Endothelial cell (in vitro differentiated cells): ENCODE measurements at regions not wholly inside any gene's neighbourhood (a gene's known extent, or its start where the extent isn't known, plus 50 kb on each side); places are given as distances from the start of the nearest gene placed in this dataset.

ENCODE experiments used
- DNase-seq: peaks from one replicate; pipeline ENCODE4 v3.0.0; 2021; ENCODE audit warnings: low spot score
- H3K27ac Mint-ChIP-seq: one replicate; pipeline ENCODE4 v1.8.0; 2021; ENCODE audit warnings: mixed read lengths, inconsistent platforms; ENCODE audit not compliant: unreplicated experiment
- H3K27me3 Mint-ChIP-seq: one replicate; pipeline ENCODE4 v1.8.0; 2021; ENCODE audit warnings: mild to moderate bottlenecking, moderate library complexity, mixed read lengths, inconsistent platforms; ENCODE audit not compliant: unreplicated experiment
- H3K36me3 Mint-ChIP-seq: one replicate; pipeline ENCODE4 v1.8.0; 2021; ENCODE audit warnings: mild to moderate bottlenecking, low read depth, mixed read lengths, inconsistent platforms; ENCODE audit not compliant: unreplicated experiment
- H3K4me1 Mint-ChIP-seq: one replicate; pipeline ENCODE4 v1.8.0; 2021; ENCODE audit warnings: mild to moderate bottlenecking, mixed read lengths, inconsistent platforms; ENCODE audit not compliant: unreplicated experiment
- H3K4me3 Mint-ChIP-seq: one replicate; pipeline ENCODE4 v1.8.0; 2021; ENCODE audit warnings: mild to moderate bottlenecking, mixed read lengths, inconsistent platforms; ENCODE audit not compliant: unreplicated experiment
- H3K9me3 Mint-ChIP-seq: one replicate; pipeline ENCODE4 v1.8.0; 2021; ENCODE audit warnings: mixed read lengths, inconsistent platforms; ENCODE audit not compliant: unreplicated experiment
- TF ChIP-seq, protein P1 (sequence below): fragments of 200-600 bp; sonication (generic); IDR thresholded peaks from one replicate; pipeline ENCODE4 v1.5.0; 2021; ENCODE audit warnings: antibody characterized with exemption; ENCODE audit not compliant: unreplicated experiment

GRCh38 chr2:12536976-12537375, 179.8 kb upstream of the TRIB2 start:
- no peaks in the 10 kb centered on the region for H3K4me1 Mint-ChIP-seq
- no peaks in the 10 kb centered on the region for H3K27me3 Mint-ChIP-seq
- TF ChIP-seq, protein P1, sequence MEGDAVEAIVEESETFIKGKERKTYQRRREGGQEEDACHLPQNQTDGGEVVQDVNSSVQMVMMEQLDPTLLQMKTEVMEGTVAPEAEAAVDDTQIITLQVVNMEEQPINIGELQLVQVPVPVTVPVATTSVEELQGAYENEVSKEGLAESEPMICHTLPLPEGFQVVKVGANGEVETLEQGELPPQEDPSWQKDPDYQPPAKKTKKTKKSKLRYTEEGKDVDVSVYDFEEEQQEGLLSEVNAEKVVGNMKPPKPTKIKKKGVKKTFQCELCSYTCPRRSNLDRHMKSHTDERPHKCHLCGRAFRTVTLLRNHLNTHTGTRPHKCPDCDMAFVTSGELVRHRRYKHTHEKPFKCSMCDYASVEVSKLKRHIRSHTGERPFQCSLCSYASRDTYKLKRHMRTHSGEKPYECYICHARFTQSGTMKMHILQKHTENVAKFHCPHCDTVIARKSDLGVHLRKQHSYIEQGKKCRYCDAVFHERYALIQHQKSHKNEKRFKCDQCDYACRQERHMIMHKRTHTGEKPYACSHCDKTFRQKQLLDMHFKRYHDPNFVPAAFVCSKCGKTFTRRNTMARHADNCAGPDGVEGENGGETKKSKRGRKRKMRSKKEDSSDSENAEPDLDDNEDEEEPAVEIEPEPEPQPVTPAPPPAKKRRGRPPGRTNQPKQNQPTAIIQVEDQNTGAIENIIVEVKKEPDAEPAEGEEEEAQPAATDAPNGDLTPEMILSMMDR, result no peak
- H3K4me3 Mint-ChIP-seq, result no peak overlapping the region
- no peak for DNase-seq
- H3K9me3 Mint-ChIP-seq, result no peaks in the 10 kb centered on the region
- H3K27ac Mint-ChIP-seq, result no peak overlapping the region
- no peaks in the 10 kb centered on the region for H3K36me3 Mint-ChIP-seq

DNA sequence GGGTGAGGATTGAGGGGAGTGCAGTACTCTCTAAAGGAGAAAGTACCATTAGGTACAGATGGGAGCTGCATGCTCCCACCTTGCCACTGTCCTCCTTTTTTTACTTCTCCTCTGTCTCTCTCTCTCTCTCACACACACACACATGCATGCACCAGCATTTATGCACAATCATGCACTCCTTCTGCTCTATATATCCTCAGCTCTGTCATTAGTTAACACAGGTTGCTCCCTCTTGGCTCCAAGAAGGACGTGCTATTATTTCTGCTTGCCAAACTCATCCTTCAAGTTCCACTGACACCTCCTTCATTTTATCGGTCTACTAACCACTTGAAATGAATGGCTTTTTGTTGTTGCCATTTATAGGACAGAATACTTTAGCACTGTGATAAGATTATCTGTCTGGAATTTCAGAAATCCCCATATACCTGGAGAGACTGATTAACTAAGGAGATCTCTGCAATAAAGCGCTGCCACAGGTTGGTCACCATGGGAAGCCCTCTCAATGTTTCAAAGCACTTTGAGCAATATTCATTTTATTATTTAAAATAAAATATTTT, 178.5 kb upstream of the TRIB2 start:
- no peaks in the 10 kb centered on the region for H3K9me3 Mint-ChIP-seq
- no peaks in the 10 kb centered on the region for H3K27me3 Mint-ChIP-seq
- H3K27ac Mint-ChIP-seq, result no peak overlapping the region
- no peaks in the 10 kb centered on the region for H3K36me3 Mint-ChIP-seq
- H3K4me1 Mint-ChIP-seq, result no peaks in the 10 kb centered on the region
- TF ChIP-seq, protein P1, result no peak
- no peak for DNase-seq
- H3K4me3 Mint-ChIP-seq, result no peak overlapping the region

- no peaks in the 10 kb centered on the region for H3K27me3 Mint-ChIP-seq
- no peak overlapping the region for H3K4me3 Mint-ChIP-seq
- no peak overlapping the region for H3K27ac Mint-ChIP-seq
- no peaks in the 10 kb centered on the region for H3K4me1 Mint-ChIP-seq
- no peaks in the 10 kb centered on the region for H3K36me3 Mint-ChIP-seq
- no peaks in the 10 kb centered on the region for H3K9me3 Mint-ChIP-seq
- TF ChIP-seq, protein P1, result no peak
- DNase-seq, result no peak
Measured at GRCh38 chr2:12539336-12539735, 177.4 kb upstream of the TRIB2 start.

DNA sequence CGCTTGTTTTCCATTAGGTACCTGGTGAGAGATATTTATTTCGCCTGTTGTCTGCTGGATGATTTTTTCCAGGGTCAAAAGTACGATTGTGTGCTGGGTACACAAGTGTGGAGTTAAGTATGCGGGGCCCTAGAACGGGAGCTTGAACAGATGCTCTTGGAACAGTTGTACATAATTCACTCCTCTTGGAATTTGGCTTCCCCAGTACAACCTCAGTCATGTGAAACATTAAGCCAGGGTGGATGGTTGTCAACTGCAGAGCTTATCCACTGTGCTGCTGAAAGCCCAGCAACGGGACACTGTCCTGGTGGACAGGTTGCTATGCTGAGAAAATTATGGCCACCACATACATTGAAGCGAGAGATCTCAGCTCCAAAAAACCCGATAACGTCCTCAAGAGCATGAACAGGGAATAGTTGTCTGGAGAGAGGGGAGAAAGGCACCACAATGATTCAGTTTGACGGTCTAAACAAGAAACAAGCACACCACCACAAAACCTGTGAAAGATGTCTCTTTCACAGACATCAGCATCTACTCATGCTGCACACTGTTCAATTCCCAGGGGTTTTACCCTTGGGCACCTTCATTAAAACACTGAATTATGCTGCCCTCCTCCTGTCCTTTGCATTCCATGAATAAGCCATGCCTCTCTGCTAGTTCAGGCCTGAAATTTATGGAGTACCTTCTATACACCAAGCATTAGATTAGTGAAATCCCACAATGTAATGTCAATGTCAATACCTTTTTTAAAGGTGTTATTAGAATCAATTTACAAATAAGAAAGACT, 176.8 kb upstream of the TRIB2 start:
- TF ChIP-seq, protein P1, result no peak
- H3K9me3 Mint-ChIP-seq, result no peaks in the 10 kb centered on the region
- no peak for DNase-seq
- no peaks in the 10 kb centered on the region for H3K36me3 Mint-ChIP-seq
- no peaks in the 10 kb centered on the region for H3K27me3 Mint-ChIP-seq
- no peak overlapping the region for H3K27ac Mint-ChIP-seq
- H3K4me1 Mint-ChIP-seq, result no peaks in the 10 kb centered on the region
- H3K4me3 Mint-ChIP-seq, result no peak overlapping the region
